Urinary bladder (tissue), 3 donors: ENCODE measurements at regions not wholly inside any gene's neighbourhood (a gene's known extent, or its start where the extent isn't known, plus 50 kb on each side); places are given as distances from the start of the nearest gene placed in this dataset.

Experiments
- DNase-seq: peaks from one replicate; pipeline ENCODE4 v3.0.0-alpha.2; 2015; ENCODE audit errors: extremely low spot score
- H3K27ac ChIP-seq: one replicate; pipeline ENCODE4 v1.5.1; 2013; ENCODE audit warnings: low read depth, mild to moderate bottlenecking, moderate library complexity
- H3K36me3 ChIP-seq: one replicate; pipeline ENCODE4 v1.6.1; 2013; ENCODE audit warnings: mild to moderate bottlenecking, moderate library complexity; ENCODE audit not compliant: insufficient read depth
- H3K4me1 ChIP-seq: one replicate; pipeline ENCODE4 v1.6.1; 2013; ENCODE audit warnings: mild to moderate bottlenecking, moderate library complexity; ENCODE audit not compliant: insufficient read depth
- H3K4me3 ChIP-seq: one replicate; pipeline ENCODE4 v1.5.1; 2013; ENCODE audit warnings: low read depth, low read length
- WGBS: extraction: QIAGEN DNeasy Blood & Tissue Kit; methylation state at CpG from one replicate; pipeline ENCODE4 v1.1.7; 2013; 5-methylcytosine and 5-hydroxymethylcytosine counted together
- donor health status: healthy with polysubstance abuse.
- donor health status: healthy.

DNA sequence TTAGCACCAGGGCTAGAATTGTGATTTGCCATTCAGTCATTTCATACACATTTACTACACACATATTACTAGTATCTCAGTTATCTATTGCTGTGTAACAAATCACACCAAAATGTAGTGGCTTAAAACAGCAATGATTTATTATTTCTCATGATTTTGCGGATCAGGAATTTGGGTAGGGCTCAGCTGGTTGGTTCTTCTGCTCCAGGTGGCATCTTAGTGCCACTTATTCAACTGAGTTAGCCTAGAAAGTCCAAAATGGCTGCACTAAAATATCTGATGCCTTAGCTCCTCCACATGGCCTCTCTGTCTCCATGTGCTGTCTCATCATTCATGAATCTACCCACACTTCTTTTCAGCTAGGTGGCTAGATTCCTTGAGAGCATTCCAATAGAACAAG lies 107.1 kb downstream of the ZFP36L2 start:
- WGBS = 100% methylated on average over 1 of the region's 1 CpG
- DNase-seq = no peak
- H3K27ac ChIP-seq = no peak overlapping the region
- no peaks in the 10 kb centered on the region for H3K36me3 ChIP-seq
- H3K4me1 ChIP-seq = no peaks in the 10 kb centered on the region
- no peak overlapping the region for H3K4me3 ChIP-seq

DNA sequence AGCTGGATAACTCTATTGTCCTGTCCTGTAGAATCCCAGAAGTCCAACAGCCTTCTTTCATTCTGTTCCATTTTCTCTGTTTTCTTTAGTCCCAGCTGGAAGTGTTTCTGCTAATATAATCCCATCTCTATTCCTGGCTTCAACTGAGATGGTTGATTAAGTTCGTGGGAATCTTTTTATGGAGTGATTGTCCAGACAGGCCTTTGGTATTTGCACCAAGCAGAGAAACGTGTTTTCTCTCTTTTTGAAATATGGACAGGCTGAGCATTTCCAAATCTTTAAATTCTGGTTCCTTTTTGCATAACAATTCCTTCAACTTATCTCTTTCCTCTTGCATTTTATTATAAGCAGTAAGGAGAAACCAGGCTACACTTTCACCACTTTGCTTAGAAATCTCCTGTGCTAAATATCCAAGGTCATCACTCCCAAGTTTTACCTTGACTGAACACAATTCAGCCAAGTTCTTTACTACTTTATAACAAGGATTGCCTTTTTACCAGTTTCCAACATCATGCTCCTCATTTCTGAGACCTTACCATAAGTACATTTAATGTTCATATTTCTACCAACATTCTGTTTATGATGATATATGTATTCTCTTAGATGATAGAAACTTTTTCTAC lies 108.8 kb downstream of the ZFP36L2 start:
- Histone ChIP-seq H3K36me3 (no peaks in the 10 kb centered on the region), H3K27ac (no peak overlapping the region), H3K4me1 (no peaks in the 10 kb centered on the region), H3K4me3 (no peak overlapping the region)
- 26% methylated on average over 2 of the region's 2 CpGs for WGBS
- no peak for DNase-seq

- H3K36me3 ChIP-seq = no peaks in the 10 kb centered on the region
- DNase-seq = no peak
- no peak overlapping the region for H3K4me3 ChIP-seq
- 97% methylated on average over 3 of the region's 3 CpGs for WGBS
- H3K4me1 ChIP-seq = no peaks in the 10 kb centered on the region
- no peak overlapping the region for H3K27ac ChIP-seq
These were observed 109.4 kb downstream of the ZFP36L2 start for GRCh38 chr2:43116988-43117387.

GRCh38 chr2:43115881-43116280 lies 110.5 kb downstream of the ZFP36L2 start:
- no peak for DNase-seq
- H3K36me3 ChIP-seq = no peaks in the 10 kb centered on the region
- no peaks in the 10 kb centered on the region for H3K4me1 ChIP-seq
- H3K4me3 ChIP-seq = no peak overlapping the region
- 89% methylated on average over 5 of the region's 5 CpGs for WGBS
- no peak overlapping the region for H3K27ac ChIP-seq

GRCh38 chr2:43114210-43114609 lies 112.2 kb downstream of the ZFP36L2 start:
- Histone ChIP-seq H3K4me1 (no peaks in the 10 kb centered on the region), H3K36me3 (no peaks in the 10 kb centered on the region), H3K4me3 (no peak overlapping the region), H3K27ac (no peak overlapping the region)
- no peak for DNase-seq

- 84% methylated on average over 7 of the region's 7 CpGs for WGBS
- Histone ChIP-seq H3K36me3 (no peaks in the 10 kb centered on the region), H3K4me1 (no peaks in the 10 kb centered on the region), H3K27ac (no peak overlapping the region), H3K4me3 (no peak overlapping the region)
- no peak for DNase-seq
These were observed 114.4 kb downstream of the ZFP36L2 start for GRCh38 chr2:43111788-43112554.

GRCh38 chr2:43110442-43110871 lies 115.9 kb downstream of the ZFP36L2 start:
- H3K4me3 ChIP-seq = no peak overlapping the region
- DNase-seq = peak; percentile 79
- no peaks in the 10 kb centered on the region for H3K36me3 ChIP-seq
- H3K4me1 ChIP-seq = no peaks in the 10 kb centered on the region
- WGBS = 18% methylated on average over 10 of the region's 10 CpGs
- no peak overlapping the region for H3K27ac ChIP-seq

- no peak overlapping the region for H3K4me3 ChIP-seq
- no peak for DNase-seq
- no peak overlapping the region for H3K27ac ChIP-seq
- H3K4me1 ChIP-seq = peaks cover 3% of the 10 kb centered on the region
- 76% methylated on average over 2 of the region's 2 CpGs for WGBS
- no peaks in the 10 kb centered on the region for H3K36me3 ChIP-seq
These were observed 117.1 kb downstream of the ZFP36L2 start for GRCh38 chr2:43109261-43109743.

- no peaks in the 10 kb centered on the region for H3K36me3 ChIP-seq
- DNase-seq = no peak
- H3K27ac ChIP-seq = no peak overlapping the region
- no peak overlapping the region for H3K4me3 ChIP-seq
- H3K4me1 ChIP-seq = peaks cover 3% of the 10 kb centered on the region
- WGBS = 82% methylated on average over 4 of the region's 4 CpGs
These were observed 118.7 kb downstream of the ZFP36L2 start for GRCh38 chr2:43107679-43108078.

DNA sequence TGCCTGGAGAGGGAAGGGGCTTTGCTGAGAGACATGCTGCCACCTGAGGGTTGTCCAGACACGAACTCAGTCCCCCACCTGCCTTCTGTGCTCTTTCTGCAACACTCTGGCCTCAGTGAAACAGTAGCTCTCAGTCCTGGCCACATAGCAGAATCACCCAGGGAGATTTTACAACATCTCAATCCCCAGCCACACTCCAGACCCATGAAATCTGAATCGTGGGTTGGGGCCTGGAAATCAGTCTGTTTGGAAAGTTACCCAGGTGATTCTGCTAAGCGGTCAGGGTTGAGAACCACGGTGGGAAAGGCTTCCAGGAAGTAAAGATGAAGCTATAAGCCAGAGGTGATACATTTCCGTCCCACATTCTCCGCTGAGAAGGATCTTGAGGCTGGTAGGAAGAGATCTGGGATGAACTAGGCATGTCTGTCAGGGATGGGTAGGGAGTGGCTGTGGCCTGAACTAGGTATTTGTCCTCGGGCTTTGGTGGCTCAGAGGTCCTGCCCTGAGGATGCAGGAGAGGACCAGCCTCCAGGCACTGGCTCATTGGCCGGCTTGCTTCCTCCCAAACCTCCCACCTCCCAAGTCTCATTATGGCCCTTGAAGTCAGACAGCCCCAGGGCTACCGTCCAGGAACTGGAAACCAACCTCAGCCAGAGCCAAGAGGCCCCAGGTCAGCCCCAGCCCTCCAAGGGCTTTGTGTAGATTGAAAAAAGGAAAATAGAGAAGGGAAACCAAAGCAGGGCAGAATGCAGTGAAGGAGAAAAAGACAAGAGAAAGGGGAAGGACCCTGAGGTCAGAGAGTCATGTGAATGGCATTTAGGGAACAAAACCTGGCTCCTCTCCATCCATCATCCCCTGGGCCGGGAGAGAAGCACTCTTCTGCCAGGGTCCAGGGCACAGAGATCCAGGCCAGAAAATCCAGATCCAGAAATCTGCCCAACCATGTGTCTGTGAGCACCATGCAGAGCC lies 119.6 kb downstream of the ZFP36L2 start:
- 57% methylated on average over 10 of the region's 10 CpGs for WGBS
- peaks cover 3% of the 10 kb centered on the region for H3K4me1 ChIP-seq

DNA sequence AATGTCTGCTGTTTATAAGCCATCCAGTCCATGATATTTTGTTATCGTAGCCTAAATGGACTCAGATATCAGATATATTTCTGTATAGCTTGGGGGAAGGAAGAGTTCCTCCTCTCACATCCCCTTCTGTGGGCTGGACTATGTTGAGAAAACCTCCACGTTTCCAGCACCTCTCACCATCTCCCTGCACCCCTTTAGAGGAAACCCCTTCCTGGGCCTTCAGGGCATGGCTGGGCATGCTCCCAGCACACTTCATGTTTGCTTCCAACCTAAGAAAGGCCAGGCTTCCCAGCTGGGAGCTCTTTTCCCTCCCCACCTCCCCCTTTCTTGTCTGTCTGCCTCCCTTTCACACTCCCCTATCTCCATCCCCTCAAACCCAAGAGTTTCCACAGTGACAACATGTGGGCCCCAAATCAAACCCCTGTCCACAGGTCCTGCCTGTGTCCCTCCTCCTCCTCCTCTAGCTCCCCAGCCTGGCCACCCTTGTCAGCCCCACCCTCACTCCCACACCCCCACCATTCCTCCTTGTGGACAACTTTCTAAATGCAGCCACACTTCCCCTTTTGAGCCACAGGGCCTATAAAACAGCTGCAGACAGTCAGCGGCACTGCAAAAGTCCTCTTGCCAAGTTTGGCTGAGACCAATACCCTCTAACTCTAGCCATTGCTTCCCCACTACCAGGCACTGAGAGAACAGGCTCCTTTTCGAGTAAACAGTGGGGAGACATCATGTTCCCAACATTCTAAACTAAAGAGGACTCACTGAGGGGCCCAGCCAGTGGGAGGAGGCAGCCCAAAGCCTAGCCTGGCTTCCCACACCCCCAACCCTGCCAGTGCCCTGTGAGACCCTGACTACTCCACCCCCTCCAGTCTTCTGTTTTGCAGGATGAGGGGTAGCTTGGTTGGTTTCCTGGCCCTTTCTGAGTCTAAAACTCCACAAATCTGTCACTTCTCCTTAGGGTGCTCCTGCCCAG lies 120.5 kb downstream of the ZFP36L2 start:
- DNase-seq = peak; percentile 70
- Histone ChIP-seq H3K36me3 (no peaks in the 10 kb centered on the region), H3K4me1 (peaks cover 3% of the 10 kb centered on the region), H3K27ac (peak overlapping the region; percentile 75), H3K4me3 (no peak overlapping the region)
- WGBS = 24% methylated on average over 4 of the region's 4 CpGs

More for the DNA sequence above, 119.6 kb downstream of the ZFP36L2 start:
- no peak for DNase-seq
- peak overlapping the region; percentile 75 for H3K27ac ChIP-seq
- no peak overlapping the region for H3K4me3 ChIP-seq
- no peaks in the 10 kb centered on the region for H3K36me3 ChIP-seq

DNA sequence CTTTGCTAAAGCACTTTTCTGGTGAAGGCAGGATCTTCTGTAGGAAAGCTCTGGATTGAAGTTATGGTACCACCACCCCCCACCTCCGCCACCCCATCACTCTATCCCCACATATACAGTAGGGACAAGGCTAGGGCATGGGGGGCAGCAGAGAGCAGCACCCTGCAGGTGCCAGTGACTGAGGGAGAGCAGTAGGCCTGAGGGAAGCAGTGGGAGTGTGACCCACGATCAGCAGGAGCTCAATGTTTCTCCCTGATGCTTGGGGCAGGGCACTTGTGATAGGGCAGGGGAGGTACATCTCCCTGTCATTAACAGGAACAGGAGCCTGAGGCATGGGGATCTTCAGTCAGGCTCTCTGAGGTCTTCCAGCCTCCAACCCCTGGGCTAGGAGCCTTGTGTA lies 121.6 kb downstream of the ZFP36L2 start:
- Histone ChIP-seq H3K27ac (no peak overlapping the region), H3K36me3 (no peaks in the 10 kb centered on the region)
- WGBS = 98% methylated on average over 2 of the region's 2 CpGs

More for the DNA sequence above, 121.6 kb downstream of the ZFP36L2 start:
- no peak for DNase-seq
- Histone ChIP-seq H3K4me1 (peaks cover 4% of the 10 kb centered on the region), H3K4me3 (no peak overlapping the region)
